ENCODE measurements at regions not wholly inside any gene's neighbourhood (a gene's known extent, or its start where the extent isn't known, plus 50 kb on each side); places are given as distances from the start of the nearest gene placed in this dataset.
A peak's percentile ranks its signal among the peaks of the same experiment; 100 is the strongest.

- 88% methylated on average over 7 of the region's 7 CpGs for WGBS (ENCODE audit: insufficient coverage)
- peaks cover 14% of the 10 kb centered on the region for H3K4me1 ChIP-seq (ENCODE audit: control insufficient read depth, insufficient read depth, low read length)
- DNase-seq = no peak
- no peak overlapping the region for H3K4me3 ChIP-seq (ENCODE audit: low read length)
- H3K27me3 ChIP-seq (ENCODE audit: control insufficient read depth, insufficient read depth, low read length) = no peaks in the 10 kb centered on the region
- no peaks in the 10 kb centered on the region for H3K36me3 ChIP-seq (ENCODE audit: control insufficient read depth, insufficient read depth, low read length)
- H3K27ac ChIP-seq (ENCODE audit: low read length) = no peak overlapping the region
- H3K9me3 ChIP-seq (replicated peaks; ENCODE audit: control insufficient read depth, low read depth, low read length) = peaks cover 2% of the 10 kb centered on the region
Measured at GRCh38 chr4:156196722-156197121, 243.1 kb upstream of the CTSO start.

DNA sequence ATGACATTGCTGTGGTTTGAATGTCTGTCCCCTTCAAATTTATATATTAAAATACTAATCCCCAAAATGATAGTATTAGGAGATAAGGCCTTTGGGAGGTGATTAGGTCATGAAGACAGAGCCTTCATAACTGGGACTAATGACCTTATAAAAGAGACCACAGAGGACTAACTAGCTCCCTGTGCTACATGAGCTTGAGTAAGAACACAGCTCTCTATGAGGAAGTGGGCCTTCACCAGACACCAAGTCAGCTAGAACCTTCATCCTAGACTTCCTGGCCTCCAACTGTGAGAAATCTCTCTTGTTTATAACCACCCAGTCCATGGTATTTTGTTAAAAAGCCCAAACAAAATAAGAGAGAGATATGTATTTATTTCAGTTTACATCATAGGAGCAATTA is 242.2 kb upstream of the CTSO start:
- peaks cover 14% of the 10 kb centered on the region for H3K4me1 ChIP-seq (ENCODE audit: control insufficient read depth, insufficient read depth, low read length)
- no peak for DNase-seq
- no peaks in the 10 kb centered on the region for H3K27me3 ChIP-seq (ENCODE audit: control insufficient read depth, insufficient read depth, low read length)
- H3K4me3 ChIP-seq (ENCODE audit: low read length) = no peak overlapping the region
- H3K36me3 ChIP-seq (ENCODE audit: control insufficient read depth, insufficient read depth, low read length) = no peaks in the 10 kb centered on the region
- peaks cover 2% of the 10 kb centered on the region for H3K9me3 ChIP-seq (replicated peaks; ENCODE audit: control insufficient read depth, low read depth, low read length)
- no peak overlapping the region for H3K27ac ChIP-seq (ENCODE audit: low read length)

- H3K27ac ChIP-seq (ENCODE audit: low read length) = no peak overlapping the region
- no CpG with 5 or more reads among the region's 7 CpGs for WGBS (ENCODE audit: insufficient coverage)
- peaks cover 14% of the 10 kb centered on the region for H3K4me1 ChIP-seq (ENCODE audit: control insufficient read depth, insufficient read depth, low read length)
- no peak for DNase-seq
- no peak overlapping the region for H3K4me3 ChIP-seq (ENCODE audit: low read length)
- peaks cover 2% of the 10 kb centered on the region for H3K9me3 ChIP-seq (replicated peaks; ENCODE audit: control insufficient read depth, low read depth, low read length)
- no peaks in the 10 kb centered on the region for H3K36me3 ChIP-seq (ENCODE audit: control insufficient read depth, insufficient read depth, low read length)
- H3K27me3 ChIP-seq (ENCODE audit: control insufficient read depth, insufficient read depth, low read length) = no peaks in the 10 kb centered on the region
Measured at GRCh38 chr4:156194896-156195295, 241.2 kb upstream of the CTSO start.

DNA sequence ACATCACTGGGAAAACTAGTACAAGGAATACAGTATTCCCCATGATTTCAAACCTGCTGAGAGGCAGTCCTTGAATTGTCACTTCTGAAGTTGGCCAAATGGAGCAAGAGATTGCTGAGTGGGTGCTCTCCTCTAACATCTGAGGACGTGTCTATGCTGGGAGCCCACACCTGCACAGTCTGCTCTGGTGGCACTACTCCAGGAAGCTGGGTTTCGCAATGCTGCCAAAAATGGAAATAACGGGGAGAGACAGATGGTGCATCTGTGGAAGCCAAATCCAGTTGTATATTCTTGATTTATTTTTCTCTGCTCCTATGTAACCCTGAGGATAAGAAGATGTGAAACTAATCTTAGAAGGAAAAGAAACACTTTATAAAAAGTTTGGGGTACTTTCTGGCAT is 240.1 kb upstream of the CTSO start:
- peaks cover 14% of the 10 kb centered on the region for H3K4me1 ChIP-seq (ENCODE audit: control insufficient read depth, insufficient read depth, low read length)
- 14% methylated on average over 1 of the region's 3 CpGs for WGBS (ENCODE audit: insufficient coverage)
- peaks cover 2% of the 10 kb centered on the region for H3K9me3 ChIP-seq (replicated peaks; ENCODE audit: control insufficient read depth, low read depth, low read length)
- no peak overlapping the region for H3K4me3 ChIP-seq (ENCODE audit: low read length)
- no peaks in the 10 kb centered on the region for H3K27me3 ChIP-seq (ENCODE audit: control insufficient read depth, insufficient read depth, low read length)
- peak; percentile 78 for DNase-seq
- no peaks in the 10 kb centered on the region for H3K36me3 ChIP-seq (ENCODE audit: control insufficient read depth, insufficient read depth, low read length)
- H3K27ac ChIP-seq (ENCODE audit: low read length) = peak overlapping the region; percentile 56

DNA sequence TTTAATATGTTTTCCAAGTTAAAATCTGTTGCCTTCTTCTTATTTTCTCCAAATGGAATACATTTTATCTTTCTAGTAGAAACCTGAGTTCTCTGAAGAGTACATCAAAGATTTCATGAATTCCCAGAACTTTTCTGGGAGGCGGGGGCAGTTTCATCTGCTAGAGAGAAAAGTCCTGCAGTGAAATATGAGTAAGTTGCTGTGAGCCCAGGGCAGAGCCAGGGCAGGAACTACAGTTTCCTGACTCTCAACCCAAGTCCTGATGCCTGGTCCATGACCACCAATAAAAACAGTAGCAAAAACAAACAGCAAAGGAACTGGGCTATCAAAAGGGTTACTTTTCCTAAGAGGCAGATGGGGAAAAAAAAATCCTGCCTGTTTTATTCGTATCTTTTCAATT is 239.4 kb upstream of the CTSO start:
- Histone ChIP-seq H3K27ac (ENCODE audit: low read length) (peak overlapping the region; percentile 56), H3K36me3 (ENCODE audit: control insufficient read depth, insufficient read depth, low read length) (no peaks in the 10 kb centered on the region), H3K27me3 (ENCODE audit: control insufficient read depth, insufficient read depth, low read length) (no peaks in the 10 kb centered on the region), H3K4me1 (ENCODE audit: control insufficient read depth, insufficient read depth, low read length) (peaks cover 14% of the 10 kb centered on the region), H3K9me3 (replicated peaks; ENCODE audit: control insufficient read depth, low read depth, low read length) (no peaks in the 10 kb centered on the region), H3K4me3 (ENCODE audit: low read length) (no peak overlapping the region)
- DNase-seq = peak; percentile 45
- 60% methylated on average over 1 of the region's 2 CpGs for WGBS (ENCODE audit: insufficient coverage)

GRCh38 chr4:156192033-156192432 is 238.4 kb upstream of the CTSO start:
- H3K4me1 ChIP-seq (ENCODE audit: control insufficient read depth, insufficient read depth, low read length) = peaks cover 11% of the 10 kb centered on the region
- H3K4me3 ChIP-seq (ENCODE audit: low read length) = no peak overlapping the region
- no peak overlapping the region for H3K27ac ChIP-seq (ENCODE audit: low read length)
- H3K36me3 ChIP-seq (ENCODE audit: control insufficient read depth, insufficient read depth, low read length) = no peaks in the 10 kb centered on the region
- H3K9me3 ChIP-seq (replicated peaks; ENCODE audit: control insufficient read depth, low read depth, low read length) = no peaks in the 10 kb centered on the region
- no peak for DNase-seq
- no peaks in the 10 kb centered on the region for H3K27me3 ChIP-seq (ENCODE audit: control insufficient read depth, insufficient read depth, low read length)

- H3K4me1 ChIP-seq (ENCODE audit: control insufficient read depth, insufficient read depth, low read length) = peaks cover 11% of the 10 kb centered on the region
- no CpG with 5 or more reads among the region's 2 CpGs for WGBS (ENCODE audit: insufficient coverage)
- DNase-seq = peak; percentile 34
- no peak overlapping the region for H3K27ac ChIP-seq (ENCODE audit: low read length)
- H3K27me3 ChIP-seq (ENCODE audit: control insufficient read depth, insufficient read depth, low read length) = no peaks in the 10 kb centered on the region
- H3K4me3 ChIP-seq (ENCODE audit: low read length) = no peak overlapping the region
- no peaks in the 10 kb centered on the region for H3K36me3 ChIP-seq (ENCODE audit: control insufficient read depth, insufficient read depth, low read length)
- H3K9me3 ChIP-seq (replicated peaks; ENCODE audit: control insufficient read depth, low read depth, low read length) = no peaks in the 10 kb centered on the region
Measured at GRCh38 chr4:156191044-156191781, 237.5 kb upstream of the CTSO start.

- no CpG with 5 or more reads among the region's 1 CpG for WGBS (ENCODE audit: insufficient coverage)
- Histone ChIP-seq H3K27me3 (ENCODE audit: control insufficient read depth, insufficient read depth, low read length) (no peaks in the 10 kb centered on the region), H3K36me3 (ENCODE audit: control insufficient read depth, insufficient read depth, low read length) (no peaks in the 10 kb centered on the region), H3K4me1 (ENCODE audit: control insufficient read depth, insufficient read depth, low read length) (peaks cover 11% of the 10 kb centered on the region), H3K4me3 (ENCODE audit: low read length) (no peak overlapping the region), H3K27ac (ENCODE audit: low read length) (no peak overlapping the region), H3K9me3 (replicated peaks; ENCODE audit: control insufficient read depth, low read depth, low read length) (no peaks in the 10 kb centered on the region)
- DNase-seq = peak; percentile 68
Measured at GRCh38 chr4:156190615-156191014, 236.9 kb upstream of the CTSO start.

DNA sequence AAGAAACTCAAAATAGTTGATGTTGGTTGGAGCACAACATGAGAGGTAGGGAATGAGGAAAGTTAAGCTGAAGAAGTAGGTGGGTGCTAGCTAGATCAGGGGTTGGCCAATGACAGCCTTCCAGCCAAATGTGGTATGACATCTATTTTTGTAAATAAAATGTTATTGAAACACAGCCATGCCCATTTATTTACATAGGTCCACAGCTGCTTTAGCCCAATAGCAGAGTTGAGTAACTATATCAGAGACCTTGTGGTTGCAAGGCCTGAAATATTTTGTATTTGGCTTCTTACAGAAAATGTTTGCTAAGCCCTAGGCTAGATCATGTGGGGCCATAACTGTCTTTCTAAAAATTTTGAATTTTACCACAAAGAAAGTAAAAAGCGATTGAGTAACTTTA is 234.9 kb upstream of the CTSO start:
- no peak for DNase-seq
- H3K9me3 ChIP-seq (replicated peaks; ENCODE audit: control insufficient read depth, low read depth, low read length) = no peaks in the 10 kb centered on the region
- no peaks in the 10 kb centered on the region for H3K36me3 ChIP-seq (ENCODE audit: control insufficient read depth, insufficient read depth, low read length)
- no peak overlapping the region for H3K4me3 ChIP-seq (ENCODE audit: low read length)
- H3K27ac ChIP-seq (ENCODE audit: low read length) = no peak overlapping the region
- H3K4me1 ChIP-seq (ENCODE audit: control insufficient read depth, insufficient read depth, low read length) = peaks cover 5% of the 10 kb centered on the region
- H3K27me3 ChIP-seq (ENCODE audit: control insufficient read depth, insufficient read depth, low read length) = no peaks in the 10 kb centered on the region
- WGBS (ENCODE audit: insufficient coverage) = no CpG with 5 or more reads among the region's 1 CpG

DNA sequence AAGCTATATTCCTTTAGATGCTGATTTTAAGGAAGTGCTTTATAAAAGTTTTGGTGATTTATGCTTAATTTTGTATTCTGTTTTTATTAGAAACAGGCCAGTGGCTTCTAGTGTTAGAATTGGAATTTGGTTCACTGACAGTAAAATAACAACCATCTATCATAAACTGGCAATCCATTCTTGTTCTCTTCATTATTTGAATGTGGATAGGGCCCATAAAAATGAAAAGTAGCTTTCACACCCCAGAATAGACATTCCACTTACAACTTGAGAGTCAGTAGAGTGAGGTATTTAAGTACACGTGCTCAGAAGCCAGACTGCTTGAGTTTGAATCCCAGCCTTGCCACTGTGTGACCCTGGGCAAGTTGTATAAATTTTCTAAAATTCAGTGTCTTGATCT is 232.4 kb upstream of the CTSO start:
- H3K27ac ChIP-seq (ENCODE audit: low read length) = no peak overlapping the region
- H3K4me3 ChIP-seq (ENCODE audit: low read length) = no peak overlapping the region
- WGBS (ENCODE audit: insufficient coverage) = no CpG with 5 or more reads among the region's 1 CpG
- no peaks in the 10 kb centered on the region for H3K27me3 ChIP-seq (ENCODE audit: control insufficient read depth, insufficient read depth, low read length)
- no peaks in the 10 kb centered on the region for H3K36me3 ChIP-seq (ENCODE audit: control insufficient read depth, insufficient read depth, low read length)
- H3K4me1 ChIP-seq (ENCODE audit: control insufficient read depth, insufficient read depth, low read length) = no peaks in the 10 kb centered on the region
- no peak for DNase-seq
- no peaks in the 10 kb centered on the region for H3K9me3 ChIP-seq (replicated peaks; ENCODE audit: control insufficient read depth, low read depth, low read length)

- Histone ChIP-seq H3K9me3 (replicated peaks; ENCODE audit: control insufficient read depth, low read depth, low read length) (no peaks in the 10 kb centered on the region), H3K4me1 (ENCODE audit: control insufficient read depth, insufficient read depth, low read length) (no peaks in the 10 kb centered on the region), H3K36me3 (ENCODE audit: control insufficient read depth, insufficient read depth, low read length) (no peaks in the 10 kb centered on the region), H3K4me3 (ENCODE audit: low read length) (no peak overlapping the region), H3K27ac (ENCODE audit: low read length) (no peak overlapping the region), H3K27me3 (ENCODE audit: control insufficient read depth, insufficient read depth, low read length) (no peaks in the 10 kb centered on the region)
- no CpG with 5 or more reads among the region's 4 CpGs for WGBS (ENCODE audit: insufficient coverage)
- DNase-seq = no peak
Measured at GRCh38 chr4:156185514-156186055, 231.9 kb upstream of the CTSO start.

All from muscle of leg (tissue), 3 donors.